H7 (cell line): ENCODE measurements at regions not wholly inside any gene's neighbourhood (a gene's known extent, or its start where the extent isn't known, plus 50 kb on each side); places are given as distances from the start of the nearest gene placed in this dataset.

Experiments used
- DNase-seq: peaks from one replicate; pipeline ENCODE4 v3.0.0; 2012
- H3K27me3 ChIP-seq: 2 replicates; pipeline ENCODE4 v1.6.0; 2011; ENCODE audit warnings: mild to moderate bottlenecking, low read length; ENCODE audit not compliant: control insufficient read depth, insufficient read depth
- H3K36me3 ChIP-seq: replicated peaks from 2 replicates; pipeline ENCODE4 v1.5.1; 2011; ENCODE audit warnings: low read length; ENCODE audit not compliant: control insufficient read depth, insufficient read depth
- H3K4me3 ChIP-seq: 2 replicates; pipeline ENCODE4 v1.5.1; 2011; ENCODE audit warnings: low read depth, mild to moderate bottlenecking, control low read depth, low read length, moderate library complexity; ENCODE audit not compliant: insufficient read depth

DNA sequence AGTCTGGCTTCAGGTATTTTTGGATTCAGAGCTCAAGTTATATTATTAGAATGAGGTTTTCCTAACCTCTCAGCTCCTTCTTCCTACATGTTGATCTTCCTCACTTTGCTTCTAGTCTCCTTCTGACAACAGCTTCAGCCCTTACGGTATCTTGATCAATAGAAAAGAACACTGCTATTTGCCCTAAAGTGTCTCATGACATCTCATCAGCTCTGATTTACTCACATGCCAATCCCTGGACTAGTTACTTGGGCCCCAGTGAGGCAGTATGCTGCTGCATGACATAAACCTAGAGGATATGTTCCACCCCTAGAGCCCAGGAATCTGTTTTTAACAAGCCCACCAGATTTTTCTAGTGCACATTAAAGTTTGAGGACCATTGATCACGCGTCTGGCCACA, 110.3 kb downstream of the UNC5CL start:
- DNase-seq, result no peak
- Histone ChIP-seq H3K27me3 (no peaks in the 10 kb centered on the region; the same call in 1 of the 2 replicates), H3K4me3 (no peak overlapping the region), H3K36me3 (no peaks in the 10 kb centered on the region)

DNA sequence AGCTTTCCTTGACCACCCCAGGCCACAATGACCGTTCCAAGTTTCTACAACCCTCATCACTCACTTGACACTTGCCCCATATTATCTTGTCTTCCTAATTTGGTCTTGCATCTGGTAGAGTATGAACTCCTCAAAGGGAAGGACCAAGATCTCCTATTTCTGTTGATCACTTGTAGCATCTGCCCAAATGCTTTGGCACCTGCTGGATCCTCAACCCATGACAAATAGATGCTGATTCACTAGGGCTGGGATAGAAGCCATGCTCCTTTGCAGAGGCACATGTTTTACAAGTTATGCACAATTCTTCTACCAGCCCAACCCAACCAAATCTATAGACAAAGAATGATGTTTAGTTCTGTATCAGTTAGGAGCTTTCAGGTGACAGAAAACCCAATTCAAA, 110.7 kb downstream of the UNC5CL start:
- DNase-seq, result no peak
- H3K36me3 ChIP-seq, result no peaks in the 10 kb centered on the region
- H3K27me3 ChIP-seq, result no peaks in the 10 kb centered on the region; the same call in 1 of the 2 replicates
- H3K4me3 ChIP-seq, result no peak overlapping the region

DNA sequence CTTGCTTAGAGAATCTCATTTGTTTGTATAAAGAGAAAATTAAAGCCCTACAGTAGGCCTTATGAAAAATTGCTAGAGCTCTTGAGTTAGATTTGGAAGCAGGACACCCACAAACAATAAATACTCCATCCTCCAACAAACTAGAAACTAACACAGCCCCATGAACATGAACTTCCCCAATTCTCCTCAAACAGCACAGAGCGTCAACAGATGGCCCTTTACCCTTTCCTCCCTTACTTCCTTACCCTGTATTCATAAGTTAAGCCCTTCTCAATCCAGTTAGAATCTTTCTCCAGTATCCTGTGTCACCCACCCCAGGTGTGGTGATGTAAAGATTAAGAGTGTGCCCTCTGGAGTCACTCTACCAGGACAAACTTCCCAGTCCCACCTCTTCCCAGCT, 113.7 kb downstream of the UNC5CL start:
- Histone ChIP-seq H3K27me3 (no peaks in the 10 kb centered on the region; the same call in 1 of the 2 replicates), H3K36me3 (no peaks in the 10 kb centered on the region), H3K4me3 (no peak overlapping the region)
- DNase-seq, result no peak

DNA sequence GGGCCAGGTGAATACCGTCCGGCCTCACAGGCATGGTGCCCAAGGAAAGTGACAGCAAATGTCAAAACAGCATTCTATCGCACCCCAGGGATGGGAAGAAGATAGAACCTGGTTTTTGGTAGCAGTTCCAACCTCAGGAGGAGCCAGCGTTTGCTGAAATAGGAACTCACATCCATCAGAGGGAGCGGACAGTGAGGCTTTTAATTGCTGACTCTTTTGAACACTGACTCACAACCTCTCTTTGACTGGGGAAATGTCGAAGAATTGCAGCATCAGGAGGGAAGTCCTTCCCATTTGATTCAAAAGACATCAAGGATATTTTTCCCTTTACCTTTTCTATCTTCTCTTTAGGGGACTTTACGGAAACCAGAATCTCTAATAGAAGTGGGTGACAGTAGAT, 114.2 kb downstream of the UNC5CL start:
- Histone ChIP-seq H3K4me3 (no peak overlapping the region), H3K36me3 (no peaks in the 10 kb centered on the region), H3K27me3 (no peaks in the 10 kb centered on the region; the same call in 1 of the 2 replicates)
- no peak for DNase-seq

DNA sequence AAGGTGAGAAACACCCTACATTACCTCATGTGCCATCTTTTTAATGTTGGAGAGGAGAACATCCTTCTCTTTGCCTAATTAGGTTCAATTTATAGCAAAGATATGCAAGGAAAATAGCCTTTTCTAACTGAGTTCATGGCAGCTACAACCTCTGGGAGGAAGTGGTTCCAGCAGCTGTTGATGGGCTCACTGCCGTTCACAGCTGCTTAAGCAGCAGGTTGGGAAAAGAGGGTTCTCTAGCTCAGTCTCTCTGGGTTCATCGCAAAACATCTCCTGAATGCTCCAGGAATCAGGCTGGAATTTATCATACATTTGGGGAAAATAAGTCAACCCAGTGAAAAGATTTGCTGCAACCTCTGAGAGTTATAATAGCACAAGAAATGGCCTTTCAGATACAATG, 115.1 kb downstream of the UNC5CL start:
- DNase-seq, result no peak
- H3K36me3 ChIP-seq, result no peaks in the 10 kb centered on the region
- no peak overlapping the region for H3K4me3 ChIP-seq
- no peaks in the 10 kb centered on the region; the same call in 1 of the 2 replicates for H3K27me3 ChIP-seq

DNA sequence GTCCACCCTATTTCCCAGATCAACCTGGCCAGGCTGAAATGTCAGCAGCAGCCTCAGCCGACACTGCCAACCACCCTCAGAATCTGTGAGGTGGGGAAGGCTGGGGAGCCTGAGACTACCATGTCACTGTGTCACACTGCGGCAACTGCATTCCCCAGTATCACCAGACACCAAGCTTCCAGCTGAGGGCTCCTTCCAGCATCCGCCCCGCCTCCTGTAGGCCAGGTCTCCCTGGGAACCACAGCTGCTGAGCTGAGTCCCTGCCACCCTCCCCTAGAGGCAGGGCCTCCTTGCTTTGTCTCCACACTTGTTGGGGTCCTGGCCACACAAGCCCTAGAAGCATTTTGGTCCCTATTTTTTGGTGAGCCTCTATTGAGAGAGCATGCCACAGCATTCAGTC, 115.7 kb downstream of the UNC5CL start:
- no peak for DNase-seq
- Histone ChIP-seq H3K36me3 (no peaks in the 10 kb centered on the region), H3K4me3 (no peak overlapping the region), H3K27me3 (peaks cover 2% of the 10 kb centered on the region; the same call in 1 of the 2 replicates)

DNA sequence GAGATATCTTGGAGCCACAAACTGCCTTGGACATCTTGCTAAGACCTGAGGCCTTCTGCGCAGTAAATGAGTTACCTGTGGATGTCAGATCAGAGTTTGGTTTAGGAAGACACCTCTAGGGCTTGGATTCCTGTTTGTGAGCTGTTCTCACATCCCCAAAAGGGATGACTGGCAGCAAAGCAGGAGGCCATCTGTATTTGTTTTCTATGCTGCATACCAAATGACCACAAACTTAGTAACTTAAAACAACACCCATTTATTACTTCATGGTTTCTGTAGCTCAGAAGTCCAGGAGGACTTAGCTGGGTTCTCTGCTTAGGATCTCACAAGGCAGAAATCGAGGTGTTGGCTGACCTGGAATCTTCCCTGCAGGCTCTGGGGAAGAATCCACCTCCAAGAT, 116.7 kb downstream of the UNC5CL start:
- no peaks in the 10 kb centered on the region for H3K36me3 ChIP-seq
- H3K27me3 ChIP-seq, result peaks cover 2% of the 10 kb centered on the region; the same call in 1 of the 2 replicates
- no peak for DNase-seq
- H3K4me3 ChIP-seq, result no peak overlapping the region

DNA sequence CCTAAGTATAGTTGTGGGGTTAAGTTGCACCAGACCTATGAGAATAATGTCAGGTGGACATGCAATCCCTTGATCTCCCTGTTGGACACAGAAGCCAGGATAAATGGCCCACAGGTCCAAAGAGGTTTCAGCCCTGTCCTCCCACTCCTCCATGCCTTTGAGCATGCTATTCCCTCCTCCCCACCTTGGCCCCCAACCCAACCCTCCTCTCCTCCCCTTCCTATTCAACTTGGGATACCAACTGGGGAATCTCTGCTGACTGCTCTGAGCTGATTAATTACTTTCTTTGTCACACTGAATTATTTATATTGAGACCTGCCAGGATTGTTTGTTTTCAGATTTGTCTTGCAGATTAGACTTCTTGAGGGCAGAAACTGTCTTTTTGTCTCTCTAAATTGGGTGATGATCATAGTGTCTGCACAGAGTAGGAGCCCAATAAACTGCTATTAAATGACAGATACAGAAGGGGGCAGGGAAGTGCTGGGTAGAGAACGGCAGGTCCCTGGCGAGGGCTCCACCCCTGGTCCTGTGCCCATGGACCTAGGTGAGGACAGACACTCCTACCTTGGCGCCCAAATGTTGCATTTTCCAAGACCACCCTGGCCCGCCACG, 120.9 kb downstream of the UNC5CL start:
- Histone ChIP-seq H3K4me3 (no peak overlapping the region), H3K36me3 (no peaks in the 10 kb centered on the region), H3K27me3 (peaks cover 2% of the 10 kb centered on the region; the same call in 1 of the 2 replicates)
- peak; percentile 35 for DNase-seq

DNA sequence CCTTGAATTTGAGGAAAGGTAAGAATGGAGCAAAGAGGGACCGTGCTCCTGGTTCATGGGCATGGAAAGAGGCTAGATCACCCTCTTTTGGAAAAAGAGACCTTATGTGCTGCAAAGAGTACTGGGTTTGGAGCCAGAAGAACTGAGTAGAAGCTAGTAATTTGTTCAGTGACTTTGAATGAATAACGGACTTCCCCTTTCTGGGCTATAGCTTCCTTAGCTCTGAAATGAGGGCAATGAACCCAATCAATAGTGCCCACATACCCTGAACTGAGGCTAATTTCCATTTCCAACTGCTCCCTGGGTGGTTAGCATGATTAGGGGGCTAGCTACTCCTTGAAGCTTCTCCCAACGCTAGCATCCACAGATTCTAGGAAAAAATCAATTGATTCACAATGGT, 121.4 kb downstream of the UNC5CL start:
- DNase-seq, result no peak
- Histone ChIP-seq H3K36me3 (no peaks in the 10 kb centered on the region), H3K4me3 (no peak overlapping the region), H3K27me3 (peaks cover 2% of the 10 kb centered on the region; the same call in 1 of the 2 replicates)

DNA sequence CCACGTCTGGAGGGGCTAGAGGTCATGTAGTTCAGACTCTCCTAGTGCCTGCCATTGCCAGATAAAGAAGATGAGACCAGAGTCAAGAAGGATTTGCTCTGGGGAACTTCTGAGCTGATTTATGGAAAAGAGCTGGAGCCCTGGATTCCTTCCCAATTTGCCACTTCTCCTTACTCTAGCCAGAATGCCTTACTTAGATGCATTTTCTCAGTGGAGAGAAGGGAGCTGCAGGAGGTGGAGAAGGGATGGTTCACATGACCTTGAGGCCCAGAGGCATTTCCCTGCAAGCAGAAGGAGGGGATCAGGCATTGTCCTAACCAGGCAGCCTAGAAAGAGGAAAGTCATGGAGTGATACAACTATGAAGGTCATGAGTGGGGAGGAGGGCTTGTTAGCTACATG, 122.2 kb downstream of the UNC5CL start:
- no peak for DNase-seq
- H3K27me3 ChIP-seq, result peaks cover 2% of the 10 kb centered on the region; the same call in 1 of the 2 replicates
- H3K4me3 ChIP-seq, result no peak overlapping the region
- H3K36me3 ChIP-seq, result no peaks in the 10 kb centered on the region

DNA sequence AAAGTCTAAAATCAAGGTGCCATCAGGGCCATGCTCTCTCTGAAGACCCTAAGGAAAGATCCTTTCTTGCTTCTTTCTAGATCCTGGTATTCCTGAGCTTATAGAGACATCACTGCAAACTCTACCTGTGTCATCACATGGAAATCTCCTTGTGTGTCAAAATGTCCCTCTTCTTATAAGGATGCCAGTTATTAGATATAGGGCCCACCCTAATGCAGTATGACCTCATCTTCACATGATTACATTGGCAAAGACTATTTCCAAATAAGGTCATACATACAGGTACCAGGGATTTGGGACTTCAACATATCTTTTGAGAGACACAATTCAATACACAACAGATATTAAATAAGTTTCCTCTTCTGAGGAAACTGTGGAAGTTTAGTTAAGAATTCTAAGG, 123.9 kb downstream of the UNC5CL start:
- Histone ChIP-seq H3K36me3 (no peaks in the 10 kb centered on the region), H3K27me3 (peaks cover 2% of the 10 kb centered on the region; the same call in 1 of the 2 replicates)
- no peak for DNase-seq

DNA sequence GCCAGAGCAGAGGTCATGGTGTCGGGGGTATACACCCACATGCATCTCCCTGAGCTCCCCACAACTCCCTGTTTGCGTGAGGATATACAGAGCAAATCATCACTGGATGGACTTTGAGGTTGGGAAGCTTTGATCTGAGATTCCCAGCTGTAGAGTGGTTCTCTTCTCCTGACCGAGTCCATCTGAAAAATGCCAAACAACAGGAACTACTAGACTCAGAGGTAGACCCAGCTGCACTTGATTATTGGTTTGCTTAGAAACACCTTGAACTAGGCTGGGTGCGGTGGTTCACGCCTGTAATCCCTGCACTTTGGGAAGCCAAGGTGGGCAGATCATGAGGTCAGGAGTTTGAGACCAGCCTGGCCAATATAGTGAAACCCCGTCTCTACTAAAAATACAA, 125.0 kb downstream of the UNC5CL start:
- H3K27me3 ChIP-seq, result peaks cover 2% of the 10 kb centered on the region; the same call in 1 of the 2 replicates
- no peak for DNase-seq
- no peak overlapping the region for H3K4me3 ChIP-seq
- H3K36me3 ChIP-seq, result no peaks in the 10 kb centered on the region

More for the DNA sequence above, 123.9 kb downstream of the UNC5CL start:
- no peak overlapping the region for H3K4me3 ChIP-seq

DNA sequence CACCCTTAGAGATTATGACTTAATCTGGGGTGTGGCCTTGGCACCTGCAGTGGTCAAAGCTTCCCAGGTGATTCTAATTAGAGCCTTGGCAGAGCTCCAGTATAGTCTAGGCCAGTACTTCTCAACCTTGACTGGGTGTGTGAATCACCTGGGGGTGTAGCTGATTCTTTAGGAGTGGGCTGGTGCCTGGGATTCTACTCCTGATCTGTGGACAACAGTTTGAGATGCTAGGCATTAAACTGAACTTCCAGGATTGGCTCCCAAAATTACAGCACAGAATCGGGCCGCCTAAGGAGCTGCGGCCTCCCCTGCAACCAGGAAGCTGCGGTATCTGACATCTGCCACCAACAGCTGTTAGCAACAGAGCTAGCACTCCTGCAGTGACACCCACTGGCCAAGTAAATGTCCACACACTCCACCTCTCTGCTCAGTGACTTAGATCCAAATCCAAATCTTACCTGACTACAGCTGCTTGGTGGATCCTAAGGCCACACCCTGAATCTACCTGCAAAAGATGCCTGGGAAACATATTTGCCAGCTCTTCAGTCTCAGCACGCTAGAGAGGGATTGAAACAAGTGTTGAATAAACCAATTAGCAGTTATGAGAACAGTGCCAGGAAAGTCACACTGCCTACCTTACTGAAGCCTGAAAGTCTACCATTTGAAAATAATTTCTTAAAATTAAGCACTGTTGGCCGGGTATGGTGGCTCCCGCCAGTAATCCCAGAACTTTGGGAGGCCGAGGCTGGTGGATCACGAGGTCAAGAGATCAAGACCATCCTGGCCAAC, 126.7 kb downstream of the UNC5CL start:
- peak; percentile 64 for DNase-seq
- H3K27me3 ChIP-seq, result peaks cover under 1% of the 10 kb centered on the region; the same call in 1 of the 2 replicates
- H3K36me3 ChIP-seq, result no peaks in the 10 kb centered on the region
- no peak overlapping the region for H3K4me3 ChIP-seq

DNA sequence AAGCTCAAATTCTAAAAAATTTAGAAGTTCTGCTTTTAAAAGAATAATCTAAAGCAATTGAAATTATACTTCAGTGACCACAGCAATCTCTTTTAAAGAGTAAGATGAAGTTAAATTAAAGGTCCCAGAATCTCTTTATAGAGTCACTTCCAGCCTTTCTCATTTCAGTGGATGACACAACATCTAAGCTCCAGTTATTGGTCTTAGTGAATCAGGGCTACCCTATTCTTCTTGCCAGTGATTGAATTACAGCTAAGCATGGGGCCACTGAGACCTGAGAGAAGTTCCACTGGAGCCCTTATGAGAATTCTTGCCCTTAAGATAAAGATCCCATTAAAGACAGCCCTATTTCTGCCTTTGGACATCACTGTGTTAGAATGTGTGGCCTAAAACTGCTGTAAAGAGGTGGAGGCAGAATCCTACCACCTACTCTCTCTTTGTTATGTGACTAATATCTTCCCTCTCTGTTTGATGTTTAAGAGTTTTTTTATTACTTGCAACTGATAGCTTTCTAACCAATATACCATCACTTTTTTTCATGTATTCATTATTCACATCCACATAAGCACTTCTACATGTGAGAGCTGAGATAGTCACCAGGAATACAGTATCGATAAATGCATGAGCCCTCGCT, 128.6 kb downstream of the UNC5CL start:
- peaks cover 2% of the 10 kb centered on the region; the same call in 1 of the 2 replicates for H3K27me3 ChIP-seq
- no peak for DNase-seq
- H3K4me3 ChIP-seq, result no peak overlapping the region
- no peaks in the 10 kb centered on the region for H3K36me3 ChIP-seq

DNA sequence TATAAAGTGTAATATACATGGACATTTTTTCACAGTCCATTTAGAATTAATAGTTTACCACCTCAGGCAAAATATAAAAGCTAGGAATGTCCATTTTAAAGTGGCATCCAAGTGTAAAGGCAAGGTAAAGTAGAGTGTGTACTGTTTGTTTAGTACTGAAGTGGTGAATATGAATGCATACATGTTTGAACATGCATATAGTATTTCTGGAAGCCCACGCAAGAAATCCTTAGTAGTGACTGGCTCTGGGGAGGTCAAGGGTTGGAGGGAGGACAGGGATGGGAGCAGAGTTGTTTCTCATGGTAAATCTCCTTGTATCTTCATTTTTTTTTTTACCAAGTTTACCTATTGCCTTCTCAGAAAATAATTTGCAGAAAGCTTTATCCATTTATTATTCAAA, 129.2 kb downstream of the UNC5CL start:
- no peak overlapping the region for H3K4me3 ChIP-seq
- no peak for DNase-seq
- peaks cover 2% of the 10 kb centered on the region; the same call in 1 of the 2 replicates for H3K27me3 ChIP-seq
- H3K36me3 ChIP-seq, result no peaks in the 10 kb centered on the region
